Left kidney (tissue), 1 donor: ENCODE measurements at regions not wholly inside any gene's neighbourhood (a gene's known extent, or its start where the extent isn't known, plus 50 kb on each side); places are given as distances from the start of the nearest gene placed in this dataset.

Experiments
- DNase-seq: peaks from one replicate; pipeline ENCODE4 v3.0.0-alpha.2; 2013

- no peak for DNase-seq
These were observed 366.5 kb upstream of the POU3F2 start for GRCh38 chr6:98467902-98468301.

GRCh38 chr6:98469141-98469540 lies 365.2 kb upstream of the POU3F2 start:
- DNase-seq: no peak

- DNase-seq: no peak
These were observed 363.6 kb upstream of the POU3F2 start for GRCh38 chr6:98470821-98471220.

GRCh38 chr6:98471444-98471843 lies 362.9 kb upstream of the POU3F2 start:
- no peak for DNase-seq

GRCh38 chr6:98477231-98477630 lies 357.1 kb upstream of the POU3F2 start:
- no peak for DNase-seq

GRCh38 chr6:98484696-98485095 lies 349.7 kb upstream of the POU3F2 start:
- no peak for DNase-seq

GRCh38 chr6:98485593-98485992 lies 348.8 kb upstream of the POU3F2 start:
- DNase-seq: no peak

- no peak for DNase-seq
These were observed 348.3 kb upstream of the POU3F2 start for GRCh38 chr6:98486057-98486456.

- DNase-seq: no peak
These were observed 346.8 kb upstream of the POU3F2 start for GRCh38 chr6:98487612-98488011.

- peak; percentile 13 for DNase-seq
These were observed 336.1 kb upstream of the POU3F2 start for GRCh38 chr6:98498144-98498775.

GRCh38 chr6:98498866-98499265 lies 335.5 kb upstream of the POU3F2 start:
- DNase-seq: no peak

- DNase-seq: no peak
These were observed 320.2 kb upstream of the POU3F2 start for GRCh38 chr6:98514073-98514720.

- no peak for DNase-seq
These were observed 319.6 kb upstream of the POU3F2 start for GRCh38 chr6:98514796-98515195.

GRCh38 chr6:98516206-98516605 lies 318.2 kb upstream of the POU3F2 start:
- no peak for DNase-seq

- DNase-seq: no peak
These were observed 317.5 kb upstream of the POU3F2 start for GRCh38 chr6:98516866-98517265.

GRCh38 chr6:98525860-98526259 lies 308.5 kb upstream of the POU3F2 start:
- no peak for DNase-seq

GRCh38 chr6:98526465-98526864 lies 307.9 kb upstream of the POU3F2 start:
- no peak for DNase-seq

- no peak for DNase-seq
These were observed 305.0 kb upstream of the POU3F2 start for GRCh38 chr6:98529364-98529763.

GRCh38 chr6:98530732-98531131 lies 303.6 kb upstream of the POU3F2 start:
- DNase-seq: no peak

- DNase-seq: no peak
These were observed 302.4 kb upstream of the POU3F2 start for GRCh38 chr6:98532004-98532403.

GRCh38 chr6:98539741-98540140 lies 294.6 kb upstream of the POU3F2 start:
- no peak for DNase-seq

GRCh38 chr6:98546376-98546775 lies 288.0 kb upstream of the POU3F2 start:
- DNase-seq: no peak

GRCh38 chr6:98547151-98547550 lies 287.2 kb upstream of the POU3F2 start:
- DNase-seq: no peak

GRCh38 chr6:98547634-98548033 lies 286.7 kb upstream of the POU3F2 start:
- DNase-seq: no peak
